PC-3 (cell line): ENCODE measurements at regions not wholly inside any gene's neighbourhood (a gene's known extent, or its start where the extent isn't known, plus 50 kb on each side); places are given as distances from the start of the nearest gene placed in this dataset.

Experiments
- ATAC-seq: fragments of 200-7000 bp; cut with Tn5 transposase; 2 replicates; pipeline ENCODE4 v1.9.1; 2020; ENCODE audit warnings: mild to moderate bottlenecking, moderate library complexity
- BruUV-seq: library from RNA; stranded (reverse); fragments of 400-500 nt; replicated peaks from 2 replicates; lab custom pipeline; 2021; lab: Mats Ljungman, UMichigan
- CTCF ChIA-PET: fragments of 300-600 bp; sonication (Branson Sonifier 250); formaldehyde crosslinking; loops from one replicate; lab custom pipeline; 2022; ENCODE audit warnings: antibody characterized with exemption; lab: Charles Lee
- POLR2A ChIA-PET: fragments of 300-600 bp; sonication (Branson Sonifier 250); formaldehyde crosslinking; loops from one replicate; lab custom pipeline; 2022; ENCODE audit warnings: antibody characterized with exemption; ENCODE audit not compliant: unreplicated experiment; lab: Charles Lee
- DNase-seq: peaks from one replicate; pipeline ENCODE4 v3.0.0-alpha.2; 2015
- H2AFZ ChIP-seq: fragments of 300-600 bp; sonication (generic); 2 replicates; pipeline ENCODE4 v1.6.0; 2016; ENCODE audit warnings: antibody characterized with exemption, low read length
- H3F3A ChIP-seq: fragments of 300-600 bp; sonication (generic); one replicate; pipeline ENCODE4 v1.6.0; 2017; ENCODE audit warnings: antibody characterized with exemption, low read length, control low read depth, mild to moderate bottlenecking; ENCODE audit not compliant: unreplicated experiment
- H3K27ac ChIP-seq: fragments of 300-600 bp; sonication (generic); 2 replicates; pipeline ENCODE4 v1.5.1; 2016; ENCODE audit warnings: mild to moderate bottlenecking, low read length
- H3K27me3 ChIP-seq: fragments of 300-600 bp; sonication (generic); 2 replicates; pipeline ENCODE4 v1.6.1; 2016; ENCODE audit warnings: low read length, mixed read lengths
- H3K36me3 ChIP-seq: fragments of 300-600 bp; sonication (generic); 2 replicates; pipeline ENCODE4 v1.6.1; 2016; ENCODE audit warnings: low read depth, mixed run types, low read length, mixed read lengths
- H3K4me1 ChIP-seq: fragments of 300-600 bp; sonication (generic); 2 replicates; pipeline ENCODE4 v1.5.1; 2016; ENCODE audit warnings: low read length; ENCODE audit not compliant: insufficient read depth
- H3K4me2 ChIP-seq: fragments of 300-600 bp; sonication (generic); 2 replicates; pipeline ENCODE4 v1.6.0; 2016; ENCODE audit warnings: low read length
- H3K4me3 ChIP-seq: fragments of 300-600 bp; sonication (generic); 2 replicates; pipeline ENCODE4 v1.5.1; 2016; ENCODE audit warnings: mild to moderate bottlenecking, low read length, mixed read lengths
- H3K79me2 ChIP-seq: fragments of 300-600 bp; sonication (generic); 2 replicates; pipeline ENCODE4 v1.6.1; 2017; ENCODE audit warnings: low read length, mixed read lengths
- H3K9ac ChIP-seq: fragments of 300-600 bp; sonication (generic); 2 replicates; pipeline ENCODE4 v1.6.0; 2016; ENCODE audit warnings: mild to moderate bottlenecking, low read length
- H3K9me2 ChIP-seq: fragments of 300-600 bp; sonication (generic); replicated peaks from 2 replicates; pipeline ENCODE4 v1.6.1; 2016; ENCODE audit warnings: mixed run types, low read length, mixed read lengths
- H3K9me3 ChIP-seq: fragments of 300-600 bp; sonication (generic); 2 replicates; pipeline ENCODE4 v1.6.1; 2016; ENCODE audit warnings: low read length, mixed read lengths
- H4K20me1 ChIP-seq: fragments of 300-600 bp; sonication (generic); 2 replicates; pipeline ENCODE4 v1.6.1; 2016; ENCODE audit warnings: low read length, mixed read lengths
- CTCF ChIP-seq: fragments of 300-600 bp; sonication (generic); conservative IDR thresholded peaks from 2 replicates; pipeline ENCODE4 v1.5.1; 2017; ENCODE audit warnings: antibody characterized with exemption, low read depth, mild to moderate bottlenecking, low read length
- EZH2 ChIP-seq: fragments of 300-600 bp; sonication (generic); IDR thresholded peaks from one replicate; pipeline ENCODE4 v1.6.1; 2017; ENCODE audit warnings: antibody characterized with exemption, mild to moderate bottlenecking, low read length; ENCODE audit not compliant: unreplicated experiment
- EZH2phosphoT487 ChIP-seq: fragments of 300-600 bp; sonication (generic); IDR thresholded peaks from 2 replicates; pipeline ENCODE4 v1.6.1; 2018; ENCODE audit warnings: mild to moderate bottlenecking, antibody characterized with exemption, low read length, borderline replicate concordance
- intact Hi-C: fragments of 100-400 bp; cut with micrococcal nuclease; formaldehyde crosslinking; loops from 2 replicates; pipeline ENCODE4 v1.9.0; 2023

DNA sequence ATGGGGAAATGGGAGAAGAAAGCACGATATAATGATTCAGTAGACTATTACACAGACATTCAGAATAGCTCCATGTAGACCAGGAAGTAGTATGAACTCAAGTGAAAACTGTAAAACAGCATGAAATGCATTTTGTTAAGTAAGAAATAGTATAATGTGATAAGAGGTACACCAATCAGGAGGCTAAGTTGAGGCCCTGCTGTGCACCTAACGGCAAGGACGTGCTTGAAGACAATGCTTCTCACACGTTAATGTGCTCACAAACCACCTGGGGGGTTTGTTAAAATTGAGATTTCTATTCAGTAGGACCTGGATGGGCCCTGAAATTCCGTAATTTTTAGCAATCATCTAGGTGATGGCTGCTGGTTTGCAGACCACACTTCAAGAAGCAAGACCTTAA lies 178.9 kb upstream of the SULF2 start:
- Histone ChIP-seq H3K4me1 (no peaks in the 10 kb centered on the region), H3K4me2 (no peak overlapping the region), H2AFZ (no peak overlapping the region), H3K79me2 (no peaks in the 10 kb centered on the region), H3K27me3 (no peaks in the 10 kb centered on the region), H3K9me3 (no peaks in the 10 kb centered on the region), H3K36me3 (no peaks in the 10 kb centered on the region), H4K20me1 (no peaks in the 10 kb centered on the region), H3F3A (no peaks in the 10 kb centered on the region), H3K9me2 (no peaks in the 10 kb centered on the region), H3K27ac (no peak overlapping the region), H3K4me3 (no peak overlapping the region), H3K9ac (no peak overlapping the region)
- no peak for DNase-seq
- ChIA-PET CTCF (no interaction called here), POLR2A (no interaction called here)
- TF ChIP-seq EZH2phosphoT487 = no peak
- no peak for ATAC-seq
- intact Hi-C loops = no loop called here
- BruUV-seq = no TSS peak

DNA sequence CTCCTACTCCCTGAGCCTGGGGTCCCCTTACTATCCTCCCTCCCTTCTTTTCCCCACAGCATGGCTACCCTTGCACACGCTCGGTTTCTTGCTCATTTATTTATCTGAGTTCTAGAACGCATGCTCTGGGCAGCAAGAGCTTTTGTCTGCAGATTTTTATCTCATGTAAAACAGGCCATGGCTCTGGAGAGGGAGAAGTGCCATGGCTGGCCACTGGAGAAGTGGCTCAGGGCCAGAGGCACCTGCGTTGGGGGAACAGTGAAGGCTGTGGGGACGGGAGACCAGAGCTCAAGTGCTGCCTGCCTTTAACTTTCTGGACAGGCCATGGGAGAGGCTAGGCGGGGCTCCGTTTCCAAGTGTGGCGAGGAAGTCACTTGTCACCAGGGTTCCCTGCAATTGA lies 177.7 kb upstream of the SULF2 start:
- H3K9ac ChIP-seq = no peak overlapping the region
- no peak for TF ChIP-seq CTCF
- TF ChIP-seq EZH2phosphoT487 = no peak
- TF ChIP-seq EZH2 = no peak
- no peaks in the 10 kb centered on the region for H3K36me3 ChIP-seq
- no peak for DNase-seq
- no peak overlapping the region for H3K27ac ChIP-seq
- H3K4me2 ChIP-seq = no peak overlapping the region
- H2AFZ ChIP-seq = no peak overlapping the region
- H3K9me3 ChIP-seq = no peaks in the 10 kb centered on the region
- H4K20me1 ChIP-seq = no peaks in the 10 kb centered on the region
- H3K27me3 ChIP-seq = no peaks in the 10 kb centered on the region
- intact Hi-C loops = no loop called here
- no peak for ATAC-seq
- no peaks in the 10 kb centered on the region for H3K4me1 ChIP-seq
- CTCF ChIA-PET = no interaction called here
- POLR2A ChIA-PET = no interaction called here
- no peaks in the 10 kb centered on the region for H3F3A ChIP-seq
- no peaks in the 10 kb centered on the region for H3K79me2 ChIP-seq
- no peaks in the 10 kb centered on the region for H3K9me2 ChIP-seq
- BruUV-seq = no TSS peak
- H3K4me3 ChIP-seq = no peak overlapping the region

DNA sequence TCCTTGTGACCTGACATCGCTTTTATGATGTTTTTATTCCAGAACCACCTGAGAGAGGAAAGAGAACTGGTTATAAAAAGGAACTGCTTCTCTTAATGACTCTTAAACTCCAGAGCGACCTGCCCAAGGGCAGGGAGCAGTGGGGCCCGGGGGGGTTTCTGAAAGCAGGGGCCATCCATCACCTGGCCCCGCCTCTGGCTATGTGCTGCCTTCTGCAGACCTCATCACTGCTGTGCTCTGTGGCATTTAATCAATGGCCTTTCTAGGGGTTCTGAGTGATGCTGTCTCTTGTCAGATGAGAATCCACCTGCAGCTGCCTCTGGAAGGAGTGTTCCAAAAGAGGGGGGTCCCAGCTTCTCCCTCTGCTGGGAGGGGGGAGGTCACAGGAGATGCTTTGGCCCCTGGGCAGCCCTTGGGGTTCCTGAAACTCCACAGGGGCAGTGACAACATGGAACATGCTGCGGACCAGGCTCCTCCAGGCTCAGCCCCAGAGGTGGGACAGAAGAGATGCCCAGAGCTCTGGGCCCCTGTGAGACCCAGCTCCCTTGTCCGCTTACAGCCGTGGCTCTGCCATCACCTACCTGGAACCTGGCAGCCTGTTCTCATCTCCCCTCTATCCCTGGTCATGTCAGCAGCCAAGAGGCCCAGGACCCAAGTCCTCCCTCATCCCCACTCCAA lies 177.1 kb upstream of the SULF2 start:
- ATAC-seq (no peak), DNase-seq (no peak)
- no peaks in the 10 kb centered on the region for H3K27me3 ChIP-seq
- no peaks in the 10 kb centered on the region for H3K79me2 ChIP-seq
- TF ChIP-seq EZH2phosphoT487 (no peak), CTCF (no peak), EZH2 (no peak)
- no peak overlapping the region for H3K4me2 ChIP-seq
- intact Hi-C loops = no loop called here
- no peak overlapping the region for H3K4me3 ChIP-seq
- no peaks in the 10 kb centered on the region for H3K9me3 ChIP-seq
- no peak overlapping the region for H3K9ac ChIP-seq
- H4K20me1 ChIP-seq = no peaks in the 10 kb centered on the region
- no TSS peak for BruUV-seq
- no peaks in the 10 kb centered on the region for H3K4me1 ChIP-seq
- ChIA-PET CTCF (no interaction called here), POLR2A (interaction anchor here (0.6 kb wide), 1 partner anchor 345 kb away, joined by 19 read pairs; no protein-coding TSS in a partner anchor)
- no peak overlapping the region for H3K27ac ChIP-seq
- no peak overlapping the region for H2AFZ ChIP-seq
- no peaks in the 10 kb centered on the region for H3K36me3 ChIP-seq
- H3K9me2 ChIP-seq = no peaks in the 10 kb centered on the region
- H3F3A ChIP-seq = no peaks in the 10 kb centered on the region
